GM13976 (cell line): ENCODE measurements at regions not wholly inside any gene's neighbourhood (a gene's known extent, or its start where the extent isn't known, plus 50 kb on each side); places are given as distances from the start of the nearest gene placed in this dataset.

ENCODE experiments used
- DNase-seq: peaks from one replicate; pipeline ENCODE4 v3.0.0; 2012; ENCODE audit warnings: low spot score
- CTCF ChIP-seq: IDR thresholded peaks from 2 replicates; pipeline ENCODE4 v1.5.1; 2012; ENCODE audit warnings: borderline replicate concordance, mild to moderate bottlenecking; ENCODE audit not compliant: insufficient read depth; ENCODE audit errors: extremely low read depth, missing control alignments, control extremely low read depth
- in situ Hi-C: fragments of 300-500 bp; cut with MboI; formaldehyde crosslinking; loops from one replicate; pipeline ENCODE4 v1.12.0; 2022; ENCODE audit warnings: low sequenced_read_pairs, mixed read lengths, inconsistent platforms; ENCODE audit not compliant: unreplicated experiment

- in situ Hi-C loops: no loop called here
- no peak for TF ChIP-seq CTCF
- DNase-seq: no peak
Measured at GRCh38 chr6:122283884-122284283, 115.6 kb upstream of the HSF2 start.

- in situ Hi-C loops: no loop called here
- no peak for DNase-seq
- TF ChIP-seq CTCF: no peak
Measured at GRCh38 chr6:122284848-122285247, 114.6 kb upstream of the HSF2 start.

GRCh38 chr6:122285292-122285913 lies 114.0 kb upstream of the HSF2 start:
- no peak for DNase-seq
- no peak for TF ChIP-seq CTCF
- in situ Hi-C loops: no loop called here

GRCh38 chr6:122286512-122286911 lies 112.9 kb upstream of the HSF2 start:
- in situ Hi-C loops: no loop called here
- no peak for TF ChIP-seq CTCF
- no peak for DNase-seq

- DNase-seq: no peak
- in situ Hi-C loops: no loop called here
- TF ChIP-seq CTCF: no peak
Measured at GRCh38 chr6:122289762-122290539, 109.5 kb upstream of the HSF2 start.

GRCh38 chr6:122297010-122297409 lies 102.4 kb upstream of the HSF2 start:
- in situ Hi-C loops: no loop called here
- no peak for TF ChIP-seq CTCF
- DNase-seq: no peak
